ENCODE measurements at regions not wholly inside any gene's neighbourhood (a gene's known extent, or its start where the extent isn't known, plus 50 kb on each side); places are given as distances from the start of the nearest gene placed in this dataset.

GRCh38 chr5:25641124-25641523, 996.3 kb upstream of the CDH10 start:
- H3K4me1 ChIP-seq (ENCODE audit: control insufficient read depth in 1 of 2, insufficient read depth in 2 of 2, low read depth in 1 of 2, low read length in 1 of 2) = no peaks in the 10 kb centered on the region
- ChIA-PET CTCF (no interaction called here), POLR2A (no interaction called here)
- H3K79me2 ChIP-seq (ENCODE audit: insufficient read depth) = no peaks in the 10 kb centered on the region
- 12% methylated on average over 2 of the region's 2 CpGs for WGBS (ENCODE audit: low lambda C conversion rate)
- H3K9ac ChIP-seq = no peak overlapping the region
- TF ChIP-seq PBX3 (IDR thresholded peaks at IDR 0.05) (no peak), JUND (IDR thresholded peaks at IDR 0.05) (no peak), TAF1 (IDR thresholded peaks at IDR 0.05; ENCODE audit: borderline replicate concordance, low read depth, low read length) (no peak), FOXJ3 (CRISPR knock-in tag; IDR thresholded peaks at IDR 0.05) (no peak), RFX5 (IDR thresholded peaks at IDR 0.05; ENCODE audit: low read length) (no peak), REST (IDR thresholded peaks at IDR 0.05; ENCODE audit: low read depth, low read length) (no peak), EZH2phosphoT487 (IDR thresholded peaks at IDR 0.05; ENCODE audit: borderline replicate concordance, low read depth) (no peak), IRF3 (IDR thresholded peaks at IDR 0.05; ENCODE audit: low read depth, low read length) (no peak), RXRA (IDR thresholded peaks at IDR 0.05; ENCODE audit: borderline replicate concordance, low read depth) (no peak), MXI1 (IDR thresholded peaks at IDR 0.05; ENCODE audit: low read depth, low read length) (no peak)
- no peaks in the 10 kb centered on the region for H3F3A ChIP-seq (replicated peaks; ENCODE audit: insufficient read depth)
- no peaks in the 10 kb centered on the region for H3K9me2 ChIP-seq
- no peaks in the 10 kb centered on the region for H4K20me1 ChIP-seq (ENCODE audit: insufficient read depth)
- DNase-seq = no peak
- H3K27me3 ChIP-seq (ENCODE audit: insufficient read depth) = no peaks in the 10 kb centered on the region
- no peaks in the 10 kb centered on the region for H3K36me3 ChIP-seq (replicated peaks in 1 of 2; ENCODE audit: control insufficient read depth in 1 of 2, insufficient read depth in 2 of 2, low read length in 1 of 2)
- no peak overlapping the region for H2AFZ ChIP-seq (ENCODE audit: low read depth)
- no peak overlapping the region for H3K27ac ChIP-seq (ENCODE audit: low read depth in 2 of 2, low read length in 1 of 2)
- no peak overlapping the region for H3K4me2 ChIP-seq
- H3K4me3 ChIP-seq (ENCODE audit: low read depth in 2 of 2, low read length in 1 of 2) = no peak overlapping the region
- H3K9me3 ChIP-seq = no peaks in the 10 kb centered on the region

- no peak overlapping the region for H3K9ac ChIP-seq
- no peak overlapping the region for H2AFZ ChIP-seq (ENCODE audit: low read depth)
- H3K9me2 ChIP-seq = no peaks in the 10 kb centered on the region
- no peaks in the 10 kb centered on the region for H3K4me1 ChIP-seq (ENCODE audit: control insufficient read depth in 1 of 2, insufficient read depth in 2 of 2, low read depth in 1 of 2, low read length in 1 of 2)
- no peaks in the 10 kb centered on the region for H3K79me2 ChIP-seq (ENCODE audit: insufficient read depth)
- no peaks in the 10 kb centered on the region for H3K27me3 ChIP-seq (ENCODE audit: insufficient read depth)
- no peak overlapping the region for H3K4me2 ChIP-seq
- H3F3A ChIP-seq (replicated peaks; ENCODE audit: insufficient read depth) = no peaks in the 10 kb centered on the region
- ChIA-PET CTCF (no interaction called here), POLR2A (no interaction called here)
- no peak overlapping the region for H3K4me3 ChIP-seq (ENCODE audit: low read depth in 2 of 2, low read length in 1 of 2)
- H3K27ac ChIP-seq (ENCODE audit: low read depth in 2 of 2, low read length in 1 of 2) = no peak overlapping the region
- H3K36me3 ChIP-seq (replicated peaks in 1 of 2; ENCODE audit: control insufficient read depth in 1 of 2, insufficient read depth in 2 of 2, low read length in 1 of 2) = no peaks in the 10 kb centered on the region
- H3K9me3 ChIP-seq = no peaks in the 10 kb centered on the region
- DNase-seq = no peak
- no peaks in the 10 kb centered on the region for H4K20me1 ChIP-seq (ENCODE audit: insufficient read depth)
- TF ChIP-seq TCF12 (IDR thresholded peaks at IDR 0.05) = no peak
- TF ChIP-seq RAD21 (IDR thresholded peaks at IDR 0.05; ENCODE audit: low read length) = no peak
- TF ChIP-seq PBX3 (IDR thresholded peaks at IDR 0.05) = no peak
- TF ChIP-seq POLR2AphosphoS5 (IDR thresholded peaks at IDR 0.05; ENCODE audit: low read depth, low read length) = no peak
- TF ChIP-seq USF1 (IDR thresholded peaks at IDR 0.05; ENCODE audit: borderline replicate concordance, low read depth) = no peak
- no peak for TF ChIP-seq GABPA (IDR thresholded peaks at IDR 0.05; ENCODE audit: low read depth)
- TF ChIP-seq RXRA (IDR thresholded peaks at IDR 0.05; ENCODE audit: borderline replicate concordance, low read depth) = no peak
- TF ChIP-seq USF2 (IDR thresholded peaks at IDR 0.05; ENCODE audit: borderline replicate concordance, low read depth, low read length) = no peak
- TF ChIP-seq FOXM1 (IDR thresholded peaks at IDR 0.05; ENCODE audit: low read depth) = no peak
- no peak for TF ChIP-seq TAF1 (IDR thresholded peaks at IDR 0.05; ENCODE audit: borderline replicate concordance, low read depth, low read length)
- no peak for TF ChIP-seq ELF1 (IDR thresholded peaks at IDR 0.05)
- TF ChIP-seq SIN3A (IDR thresholded peaks at IDR 0.05; ENCODE audit: borderline replicate concordance, low read depth, low read length) = no peak
- no peak for TF ChIP-seq RFX5 (IDR thresholded peaks at IDR 0.05; ENCODE audit: low read length)
- TF ChIP-seq SMC3 (IDR thresholded peaks at IDR 0.05; ENCODE audit: low read depth, low read length) = no peak
- no peak for TF ChIP-seq TEAD4 (IDR thresholded peaks at IDR 0.05; ENCODE audit: borderline replicate concordance, insufficient read depth)
- no peak for TF ChIP-seq MXI1 (IDR thresholded peaks at IDR 0.05; ENCODE audit: low read depth, low read length)
Measured at GRCh38 chr5:25619273-25619672, 974.5 kb upstream of the CDH10 start.

Data from SK-N-SH (cell line).